ENCODE measurements at regions not wholly inside any gene's neighbourhood (a gene's known extent, or its start where the extent isn't known, plus 50 kb on each side); places are given as distances from the start of the nearest gene placed in this dataset.

- no peaks in the 10 kb centered on the region for H3K36me3 Mint-ChIP-seq
- no peak for TF ChIP-seq NFE2L1 (CRISPR knock-in tag; IDR thresholded peaks at IDR 0.05)
- no peak for TF ChIP-seq ZNF532 (CRISPR knock-in tag; IDR thresholded peaks at IDR 0.05; ENCODE audit: borderline replicate concordance)
- no peak for TF ChIP-seq ZNF512 (CRISPR knock-in tag; IDR thresholded peaks at IDR 0.05; ENCODE audit: borderline replicate concordance)
- TF ChIP-seq ZNF396 (CRISPR knock-in tag; IDR thresholded peaks at IDR 0.05; ENCODE audit: borderline replicate concordance), result no peak
- no peak for TF ChIP-seq NR1H2 (CRISPR knock-in tag; IDR thresholded peaks at IDR 0.05)
- no peak for TF ChIP-seq GABPB1 (CRISPR knock-in tag; IDR thresholded peaks at IDR 0.05)
- peaks cover 39% of the 10 kb centered on the region for H3K4me1 Mint-ChIP-seq
- H3K27me3 Mint-ChIP-seq (ENCODE audit: low read depth), result peaks cover 20% of the 10 kb centered on the region
- POLR2A ChIA-PET, result interaction anchor here (0.6 kb wide), 1 partner anchor 271 kb away, joined by 3 read pairs; no protein-coding TSS in a partner anchor
- CTCF ChIA-PET, result interaction anchor here (0.8 to 3.0 kb wide), 6 partner anchors 8 to 125 kb away, joined by 3 to 18 read pairs (median 4); no protein-coding TSS in a partner anchor
- no peak overlapping the region for H3K27ac Mint-ChIP-seq
- ATAC-seq, result no peak
- H3K4me3 Mint-ChIP-seq, result no peak overlapping the region
- DNase-seq (ENCODE audit: low spot score), result no peak
- H3K9me3 Mint-ChIP-seq, result no peaks in the 10 kb centered on the region
Observed at GRCh38 chr2:64915510-64915900, 73.7 kb upstream of the SLC1A4 start.

- peak; percentile 75 for ATAC-seq
- Mint-ChIP-seq H3K36me3 (no peaks in the 10 kb centered on the region), H3K27me3 (ENCODE audit: low read depth) (peaks cover 34% of the 10 kb centered on the region), H3K4me3 (peak overlapping the region; percentile 68), H3K9me3 (no peaks in the 10 kb centered on the region), H3K4me1 (peaks cover 43% of the 10 kb centered on the region), H3K27ac (no peak overlapping the region)
- ChIA-PET CTCF (interaction anchor here (0.5 to 3.2 kb wide), 59 partner anchors 10 to 810 kb away, joined by 3 to 40 read pairs (median 5); partner anchors contain the start of genes CEP68, RAB1A and SLC1A4), POLR2A (interaction anchor here (0.7 to 1.2 kb wide), 2 partner anchors 138 to 171 kb away, joined by 3 to 4 read pairs; partner anchors contain the start of gene CEP68)
- TF ChIP-seq ZNF219 (CRISPR knock-in tag; IDR thresholded peaks at IDR 0.05; ENCODE audit: borderline replicate concordance) (no peak), TEAD1 (CRISPR knock-in tag; IDR thresholded peaks at IDR 0.05) (0 out of 2 replicates have a peak, but pooled peaks have one; percentile 34), SMAD3 (CRISPR knock-in tag; IDR thresholded peaks at IDR 0.05; ENCODE audit: borderline replicate concordance) (no peak)
- TF ChIP-seq, protein P1, sequence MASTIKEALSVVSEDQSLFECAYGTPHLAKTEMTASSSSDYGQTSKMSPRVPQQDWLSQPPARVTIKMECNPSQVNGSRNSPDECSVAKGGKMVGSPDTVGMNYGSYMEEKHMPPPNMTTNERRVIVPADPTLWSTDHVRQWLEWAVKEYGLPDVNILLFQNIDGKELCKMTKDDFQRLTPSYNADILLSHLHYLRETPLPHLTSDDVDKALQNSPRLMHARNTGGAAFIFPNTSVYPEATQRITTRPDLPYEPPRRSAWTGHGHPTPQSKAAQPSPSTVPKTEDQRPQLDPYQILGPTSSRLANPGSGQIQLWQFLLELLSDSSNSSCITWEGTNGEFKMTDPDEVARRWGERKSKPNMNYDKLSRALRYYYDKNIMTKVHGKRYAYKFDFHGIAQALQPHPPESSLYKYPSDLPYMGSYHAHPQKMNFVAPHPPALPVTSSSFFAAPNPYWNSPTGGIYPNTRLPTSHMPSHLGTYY (CRISPR knock-in tag; IDR thresholded peaks at IDR 0.05), result no peak
- DNase-seq (ENCODE audit: low spot score), result peak; percentile 27
Observed at GRCh38 chr2:64918220-64918886, 70.8 kb upstream of the SLC1A4 start.

GRCh38 chr2:64919261-64919660, 69.9 kb upstream of the SLC1A4 start:
- no peak overlapping the region for H3K27ac Mint-ChIP-seq
- peaks cover 34% of the 10 kb centered on the region for H3K27me3 Mint-ChIP-seq (ENCODE audit: low read depth)
- DNase-seq (ENCODE audit: low spot score), result no peak
- H3K4me3 Mint-ChIP-seq, result no peak overlapping the region
- H3K9me3 Mint-ChIP-seq, result no peaks in the 10 kb centered on the region
- H3K36me3 Mint-ChIP-seq, result no peaks in the 10 kb centered on the region; the same call in 1 of the 2 replicates
- peaks cover 35% of the 10 kb centered on the region for H3K4me1 Mint-ChIP-seq
- CTCF ChIA-PET, result interaction anchor here (0.5 to 3.2 kb wide), 14 partner anchors 18 to 370 kb away, joined by 3 to 39 read pairs (median 7); partner anchors contain the start of genes CEP68, RAB1A and SLC1A4
- POLR2A ChIA-PET, result no interaction called here
- ATAC-seq, result no peak
- TF ChIP-seq CREB1 (CRISPR knock-in tag; IDR thresholded peaks at IDR 0.05), result no peak
- no peak for TF ChIP-seq ETV6 (CRISPR knock-in tag; IDR thresholded peaks at IDR 0.05)
- TF ChIP-seq ZNF532 (CRISPR knock-in tag; IDR thresholded peaks at IDR 0.05; ENCODE audit: borderline replicate concordance), result no peak
- TF ChIP-seq, protein P2, sequence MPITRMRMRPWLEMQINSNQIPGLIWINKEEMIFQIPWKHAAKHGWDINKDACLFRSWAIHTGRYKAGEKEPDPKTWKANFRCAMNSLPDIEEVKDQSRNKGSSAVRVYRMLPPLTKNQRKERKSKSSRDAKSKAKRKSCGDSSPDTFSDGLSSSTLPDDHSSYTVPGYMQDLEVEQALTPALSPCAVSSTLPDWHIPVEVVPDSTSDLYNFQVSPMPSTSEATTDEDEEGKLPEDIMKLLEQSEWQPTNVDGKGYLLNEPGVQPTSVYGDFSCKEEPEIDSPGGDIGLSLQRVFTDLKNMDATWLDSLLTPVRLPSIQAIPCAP (CRISPR knock-in tag; IDR thresholded peaks at IDR 0.05), result no peak
- TF ChIP-seq ZNF671 (CRISPR knock-in tag; IDR thresholded peaks at IDR 0.05), result no peak
- no peak for TF ChIP-seq ZNF512 (CRISPR knock-in tag; IDR thresholded peaks at IDR 0.05; ENCODE audit: borderline replicate concordance)

Data from WTC11 (cell line).